ENCODE measurements at regions not wholly inside any gene's neighbourhood (a gene's known extent, or its start where the extent isn't known, plus 50 kb on each side); places are given as distances from the start of the nearest gene placed in this dataset.

DNA sequence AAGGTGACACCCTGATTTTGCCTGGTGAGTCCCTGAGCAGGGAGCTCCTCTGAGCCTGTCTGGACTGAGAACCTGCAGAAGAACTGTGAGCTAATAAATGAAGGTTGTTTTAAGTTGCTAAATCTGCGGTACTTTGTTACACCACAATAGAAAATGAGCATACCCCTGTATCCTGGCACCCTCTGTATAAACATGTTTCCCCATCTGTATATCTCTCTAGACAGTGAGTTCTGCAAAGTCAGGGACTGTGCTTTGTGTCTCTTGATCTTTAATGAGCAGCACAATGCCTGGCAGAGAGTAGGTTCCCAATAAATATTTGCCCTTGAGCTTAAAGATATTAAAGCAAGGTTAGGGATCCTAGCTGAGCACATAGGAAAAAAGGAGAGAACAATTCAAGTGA is 228.8 kb downstream of the OMA1 start:
- Histone ChIP-seq H3K36me3 (ENCODE audit: control insufficient read depth, insufficient read depth, low read length) (no peaks in the 10 kb centered on the region), H3K4me3 (ENCODE audit: low read depth, low read length) (no peak overlapping the region), H3K27ac (no peak overlapping the region), H2AFZ (no peak overlapping the region), H3K4me2 (ENCODE audit: low read length) (no peak overlapping the region), H3K79me2 (no peaks in the 10 kb centered on the region), H3K27me3 (ENCODE audit: control insufficient read depth, insufficient read depth, low read length) (no peaks in the 10 kb centered on the region), H3K9ac (no peak overlapping the region), H3K4me1 (no peaks in the 10 kb centered on the region), H3K9me3 (ENCODE audit: control insufficient read depth, low read length) (no peaks in the 10 kb centered on the region)
- TF ChIP-seq, protein P1, sequence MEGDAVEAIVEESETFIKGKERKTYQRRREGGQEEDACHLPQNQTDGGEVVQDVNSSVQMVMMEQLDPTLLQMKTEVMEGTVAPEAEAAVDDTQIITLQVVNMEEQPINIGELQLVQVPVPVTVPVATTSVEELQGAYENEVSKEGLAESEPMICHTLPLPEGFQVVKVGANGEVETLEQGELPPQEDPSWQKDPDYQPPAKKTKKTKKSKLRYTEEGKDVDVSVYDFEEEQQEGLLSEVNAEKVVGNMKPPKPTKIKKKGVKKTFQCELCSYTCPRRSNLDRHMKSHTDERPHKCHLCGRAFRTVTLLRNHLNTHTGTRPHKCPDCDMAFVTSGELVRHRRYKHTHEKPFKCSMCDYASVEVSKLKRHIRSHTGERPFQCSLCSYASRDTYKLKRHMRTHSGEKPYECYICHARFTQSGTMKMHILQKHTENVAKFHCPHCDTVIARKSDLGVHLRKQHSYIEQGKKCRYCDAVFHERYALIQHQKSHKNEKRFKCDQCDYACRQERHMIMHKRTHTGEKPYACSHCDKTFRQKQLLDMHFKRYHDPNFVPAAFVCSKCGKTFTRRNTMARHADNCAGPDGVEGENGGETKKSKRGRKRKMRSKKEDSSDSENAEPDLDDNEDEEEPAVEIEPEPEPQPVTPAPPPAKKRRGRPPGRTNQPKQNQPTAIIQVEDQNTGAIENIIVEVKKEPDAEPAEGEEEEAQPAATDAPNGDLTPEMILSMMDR (IDR thresholded peaks at IDR 0.05): no peak

DNA sequence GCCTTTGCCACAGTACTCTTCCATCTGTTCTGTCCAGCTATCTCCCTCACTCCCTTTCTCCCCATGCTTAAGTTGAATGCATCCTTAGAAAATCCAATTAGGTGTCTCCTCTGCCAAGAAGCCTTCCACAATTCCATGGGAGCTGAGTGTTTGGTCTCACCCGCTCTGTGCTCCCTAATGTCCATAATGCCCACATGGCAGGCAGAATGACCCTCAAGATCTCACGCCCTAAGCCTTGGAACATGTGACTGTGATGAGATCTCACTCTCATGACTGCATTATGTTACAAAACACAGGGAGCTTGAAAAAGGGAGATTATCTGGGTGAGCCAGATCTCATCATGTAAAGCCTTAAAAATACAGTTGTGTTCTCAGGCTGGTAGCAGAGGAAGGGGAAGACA is 229.4 kb downstream of the OMA1 start:
- H3K79me2 ChIP-seq: no peaks in the 10 kb centered on the region
- H3K27me3 ChIP-seq (ENCODE audit: control insufficient read depth, insufficient read depth, low read length): no peaks in the 10 kb centered on the region
- H3K4me1 ChIP-seq: no peaks in the 10 kb centered on the region
- H3K4me3 ChIP-seq (ENCODE audit: low read depth, low read length): no peak overlapping the region
- no peaks in the 10 kb centered on the region for H3K36me3 ChIP-seq (ENCODE audit: control insufficient read depth, insufficient read depth, low read length)
- H3K4me2 ChIP-seq (ENCODE audit: low read length): no peak overlapping the region
- TF ChIP-seq, protein P1 (IDR thresholded peaks at IDR 0.05): no peak
- H3K9me3 ChIP-seq (ENCODE audit: control insufficient read depth, low read length): no peaks in the 10 kb centered on the region
- no peak overlapping the region for H2AFZ ChIP-seq
- H3K27ac ChIP-seq: no peak overlapping the region
- no peak overlapping the region for H3K9ac ChIP-seq

DNA sequence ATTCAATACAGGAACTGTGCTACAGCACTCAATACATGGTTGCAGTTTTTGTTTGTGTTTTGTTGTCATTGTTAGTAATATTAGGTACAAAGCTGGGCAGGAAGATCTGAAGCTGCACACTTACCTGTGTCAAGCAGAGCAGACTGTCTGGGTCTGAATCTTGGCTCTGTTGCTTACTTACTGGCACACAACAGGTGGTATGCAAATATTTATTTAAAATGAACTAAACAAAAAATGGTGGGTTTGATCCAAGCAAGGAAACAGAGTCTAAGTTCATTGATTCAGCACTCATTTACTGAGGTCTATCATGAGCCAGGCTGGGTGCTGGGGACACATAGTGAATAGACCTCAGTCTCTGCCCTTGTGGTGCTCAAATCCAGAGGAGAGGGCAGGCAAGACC is 230.4 kb downstream of the OMA1 start:
- Histone ChIP-seq H3K4me2 (ENCODE audit: low read length) (no peak overlapping the region), H3K4me1 (no peaks in the 10 kb centered on the region), H3K27me3 (ENCODE audit: control insufficient read depth, insufficient read depth, low read length) (no peaks in the 10 kb centered on the region), H2AFZ (no peak overlapping the region), H3K4me3 (ENCODE audit: low read depth, low read length) (no peak overlapping the region), H3K36me3 (ENCODE audit: control insufficient read depth, insufficient read depth, low read length) (no peaks in the 10 kb centered on the region), H3K27ac (no peak overlapping the region), H3K9ac (no peak overlapping the region), H3K9me3 (ENCODE audit: control insufficient read depth, low read length) (no peaks in the 10 kb centered on the region), H3K79me2 (no peaks in the 10 kb centered on the region)
- TF ChIP-seq, protein P1 (IDR thresholded peaks at IDR 0.05): no peak

DNA sequence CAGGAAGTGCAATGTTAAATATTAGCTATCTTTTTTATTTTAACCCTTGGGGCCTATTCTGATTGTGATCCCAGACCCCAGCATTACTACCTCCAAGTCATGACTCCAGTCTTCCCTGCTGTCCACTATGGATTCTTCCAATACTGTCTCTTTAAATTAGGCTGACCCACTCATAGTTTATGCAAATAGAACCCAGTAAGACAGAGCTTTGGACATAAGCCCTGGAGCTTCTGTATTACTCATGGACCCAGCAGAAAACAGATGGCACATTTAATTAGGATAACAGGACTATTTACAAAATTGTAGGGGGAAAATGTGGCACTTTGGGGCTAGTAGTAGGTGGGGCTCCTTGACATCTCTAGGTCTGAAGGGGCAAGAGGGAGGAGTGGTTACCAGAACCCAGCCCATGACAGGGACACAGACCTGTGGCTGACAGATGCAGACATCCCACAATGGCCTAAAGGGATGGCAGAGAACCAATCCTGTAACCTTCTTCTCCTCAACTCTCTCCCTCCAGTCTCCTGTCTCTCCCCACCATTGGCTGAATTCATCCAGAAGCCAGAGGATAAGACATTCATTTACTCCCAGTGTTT is 233.5 kb downstream of the OMA1 start:
- no peak overlapping the region for H3K4me3 ChIP-seq (ENCODE audit: low read depth, low read length)
- H3K36me3 ChIP-seq (ENCODE audit: control insufficient read depth, insufficient read depth, low read length): no peaks in the 10 kb centered on the region
- H3K9ac ChIP-seq: no peak overlapping the region
- no peak overlapping the region for H3K27ac ChIP-seq
- H3K4me2 ChIP-seq (ENCODE audit: low read length): no peak overlapping the region
- H3K27me3 ChIP-seq (ENCODE audit: control insufficient read depth, insufficient read depth, low read length): no peaks in the 10 kb centered on the region
- no peaks in the 10 kb centered on the region for H3K9me3 ChIP-seq (ENCODE audit: control insufficient read depth, low read length)
- H2AFZ ChIP-seq: no peak overlapping the region
- no peaks in the 10 kb centered on the region for H3K79me2 ChIP-seq
- no peaks in the 10 kb centered on the region for H3K4me1 ChIP-seq
- TF ChIP-seq, protein P1 (IDR thresholded peaks at IDR 0.05): no peak

DNA sequence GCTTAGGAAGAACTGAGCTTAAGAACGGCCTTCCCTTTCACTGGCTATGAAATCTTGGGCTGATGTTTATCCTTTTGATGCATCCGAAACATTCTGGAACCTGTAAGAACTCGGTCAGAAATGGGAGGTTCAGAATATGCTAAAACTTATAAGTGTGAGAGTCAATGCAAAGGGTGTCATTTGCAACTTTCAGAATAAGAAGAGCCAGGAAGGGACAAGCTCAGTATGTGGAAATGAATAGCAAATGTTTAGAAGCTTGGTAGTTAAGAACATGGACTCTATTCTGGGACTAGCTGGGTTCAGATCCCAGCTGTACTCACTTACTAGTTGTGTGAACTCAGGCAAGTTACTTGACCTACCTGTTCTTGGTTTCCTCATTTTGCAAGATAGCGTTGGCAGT is 234.1 kb downstream of the OMA1 start:
- H3K9me3 ChIP-seq (ENCODE audit: control insufficient read depth, low read length): no peaks in the 10 kb centered on the region
- no peaks in the 10 kb centered on the region for H3K36me3 ChIP-seq (ENCODE audit: control insufficient read depth, insufficient read depth, low read length)
- H3K79me2 ChIP-seq: no peaks in the 10 kb centered on the region
- no peak overlapping the region for H3K27ac ChIP-seq
- TF ChIP-seq, protein P1 (IDR thresholded peaks at IDR 0.05): no peak
- H3K4me2 ChIP-seq (ENCODE audit: low read length): no peak overlapping the region
- no peaks in the 10 kb centered on the region for H3K4me1 ChIP-seq
- no peak overlapping the region for H2AFZ ChIP-seq
- no peak overlapping the region for H3K9ac ChIP-seq
- H3K27me3 ChIP-seq (ENCODE audit: control insufficient read depth, insufficient read depth, low read length): no peaks in the 10 kb centered on the region
- no peak overlapping the region for H3K4me3 ChIP-seq (ENCODE audit: low read depth, low read length)

Measured in parathyroid adenoma (tissue), 2 donors.